Small intestine (tissue), 7 donors: ENCODE measurements at regions not wholly inside any gene's neighbourhood (a gene's known extent, or its start where the extent isn't known, plus 50 kb on each side); places are given as distances from the start of the nearest gene placed in this dataset.

Source experiments
- DNase-seq, 2 donors: peaks; one replicate each; pipeline versions ENCODE4 v3.0.0 to v3.0.0-alpha.2; 2013
- FAIRE-seq: peaks from 2 replicates; lab custom pipeline; 2012; peaks lifted over from hg19 to GRCh38; lab: Jason Lieb, UNC
- H3K27ac ChIP-seq, 3 donors: one replicate each; pipeline ENCODE4 v1.5.1; 2013; ENCODE audit warnings: low read length in 2 of 3, mild to moderate bottlenecking in 2 of 3, control low read depth in 1 of 3, inconsistent platforms in 1 of 3, low read depth in 1 of 3, moderate library complexity in 1 of 3
- H3K27me3 ChIP-seq, 3 donors: one replicate each; pipeline ENCODE4 v1.6.1; 2013; ENCODE audit warnings: low read length in 3 of 3, inconsistent platforms in 1 of 3; ENCODE audit not compliant: control insufficient read depth in 3 of 3, insufficient read depth in 3 of 3
- H3K36me3 ChIP-seq, 3 donors: one replicate each; pipeline ENCODE4 v1.6.1; 2013; ENCODE audit warnings: low read length in 3 of 3, inconsistent platforms in 1 of 3, low read depth in 1 of 3, mild to moderate bottlenecking in 1 of 3, moderate library complexity in 1 of 3; ENCODE audit not compliant: control insufficient read depth in 3 of 3, insufficient read depth in 2 of 3
- H3K4me1 ChIP-seq, 3 donors: one replicate each; pipeline ENCODE4 v1.6.1; 2013; ENCODE audit warnings: low read length in 2 of 3, inconsistent platforms in 1 of 3, low read depth in 1 of 3, mild to moderate bottlenecking in 1 of 3, moderate library complexity in 1 of 3; ENCODE audit not compliant: control insufficient read depth in 3 of 3, insufficient read depth in 2 of 3
- H3K4me3 ChIP-seq, 3 donors: one replicate each; pipeline ENCODE4 v1.5.1; 2013; ENCODE audit warnings: low read length in 3 of 3, control low read depth in 1 of 3, inconsistent platforms in 1 of 3, low read depth in 1 of 3, mild to moderate bottlenecking in 1 of 3, moderate library complexity in 1 of 3
- H3K9me3 ChIP-seq, 2 donors: one replicate each; pipeline ENCODE4 v1.6.1; 2013; ENCODE audit warnings: low read depth in 1 of 2, low read length in 1 of 2; ENCODE audit not compliant: control insufficient read depth in 2 of 2, insufficient read depth in 1 of 2
- WGBS, 3 donors: extraction: QIAGEN DNeasy Blood & Tissue Kit; methylation state at CpG; one replicate each; pipeline ENCODE4 v1.1.7; 2013; 5-methylcytosine and 5-hydroxymethylcytosine counted together
- donor health status: healthy with polysubstance abuse.
- donor health status: control.
- donor health status: control.
- donor health status: Bipolar disorder and iron deficiency.
- donor health status: healthy.

DNA sequence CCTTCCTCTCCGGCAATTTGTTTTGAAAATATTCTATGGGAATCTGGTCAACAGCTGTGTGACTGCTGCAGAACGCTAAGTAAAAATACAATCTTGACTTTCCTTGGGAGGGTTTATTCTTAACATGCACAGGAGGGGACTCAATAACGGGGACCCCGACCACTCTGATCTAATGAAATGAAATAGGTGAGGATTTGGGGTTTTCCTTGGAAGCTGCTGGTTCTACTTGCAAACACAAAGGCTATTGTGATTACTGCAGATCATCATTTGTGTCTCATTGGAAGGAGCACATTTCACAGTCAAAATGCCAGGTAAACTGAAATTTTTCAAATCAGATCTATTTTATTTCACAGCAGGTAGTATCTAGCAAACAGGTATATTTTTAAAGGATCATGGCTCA is 366.1 kb downstream of the SHANK2 start:
- H3K9me3 ChIP-seq: no peaks in the 10 kb centered on the region
- no peaks in the 10 kb centered on the region for H3K4me1 ChIP-seq
- peaks cover 0 to 34% (median 0%) of the 10 kb centered on the region in 3 donors for H3K36me3 ChIP-seq
- no peak for FAIRE-seq
- no peak overlapping the region for H3K27ac ChIP-seq
- no peaks in the 10 kb centered on the region for H3K27me3 ChIP-seq
- WGBS, 3 donors: 67 to 90% (median 87%) methylated on average over 4 of the region's 4 CpGs
- H3K4me3 ChIP-seq: no peak overlapping the region
- DNase-seq: no peak

DNA sequence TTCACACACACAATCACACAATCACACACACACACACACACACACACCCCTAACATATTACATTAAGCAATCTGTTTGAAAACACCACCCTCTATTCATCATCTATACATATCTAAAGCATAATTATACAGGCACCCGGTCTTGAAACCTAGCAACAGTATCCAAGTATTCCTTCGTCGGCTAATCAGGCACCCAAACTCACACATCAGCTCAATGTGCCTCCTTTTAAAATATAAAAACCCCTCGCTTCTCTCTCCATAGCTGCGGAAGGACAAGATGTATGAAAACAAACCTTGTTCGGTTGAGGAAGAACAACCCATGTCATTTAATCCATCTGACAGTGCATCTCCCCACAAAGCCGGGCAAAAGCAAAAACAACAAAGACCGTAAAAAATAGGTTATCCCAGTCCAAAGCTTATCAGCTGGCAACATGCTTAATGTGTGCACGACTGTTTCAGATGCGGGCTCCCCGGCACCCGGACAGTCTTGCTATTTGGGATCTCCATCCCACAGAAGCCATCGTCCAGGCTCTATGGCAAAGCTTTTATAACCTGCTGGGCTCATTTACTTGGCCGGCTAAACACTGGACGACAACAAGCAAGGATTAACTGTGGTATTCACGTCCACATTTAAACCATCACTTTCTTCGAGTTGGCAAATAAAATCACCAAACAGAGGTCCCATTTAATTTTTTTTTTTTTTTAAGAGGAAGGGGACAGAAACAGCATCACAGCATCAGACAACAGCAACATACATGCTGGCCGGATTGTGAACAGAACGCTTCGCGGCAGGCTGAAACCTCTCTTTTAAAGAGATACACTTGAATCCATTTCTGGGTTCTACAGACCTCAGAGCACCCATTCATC is 365.5 kb downstream of the SHANK2 start:
- H3K9me3 ChIP-seq: no peaks in the 10 kb centered on the region
- 80 to 85% (median 83%) methylated on average over 21 of the region's 21 CpGs for WGBS, 3 donors
- no peak overlapping the region for H3K4me3 ChIP-seq
- H3K27me3 ChIP-seq: no peaks in the 10 kb centered on the region
- peaks cover 0 to 30% (median 0%) of the 10 kb centered on the region in 3 donors for H3K36me3 ChIP-seq
- no peak overlapping the region for H3K27ac ChIP-seq
- DNase-seq: no peak
- FAIRE-seq: no peak
- no peaks in the 10 kb centered on the region for H3K4me1 ChIP-seq

DNA sequence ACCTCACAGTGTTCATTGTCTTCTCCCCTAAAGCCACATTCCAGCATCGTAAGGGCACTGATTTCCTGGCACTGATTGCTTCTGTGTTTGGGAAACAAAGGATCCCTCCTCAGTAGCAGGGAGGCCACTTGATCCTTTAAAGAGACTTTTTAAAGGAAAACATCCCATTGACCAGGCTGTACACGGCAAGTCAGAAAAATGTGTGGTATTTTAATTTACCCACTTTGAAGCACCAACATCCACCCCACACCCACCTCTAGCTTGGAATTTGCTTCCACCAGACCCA is 364.9 kb downstream of the SHANK2 start:
- H3K4me1 ChIP-seq: no peaks in the 10 kb centered on the region
- WGBS, 3 donors: 58 to 87% (median 63%) methylated on average over 2 of the region's 2 CpGs
- H3K27me3 ChIP-seq: no peaks in the 10 kb centered on the region
- DNase-seq (no peak), FAIRE-seq (no peak)
- H3K36me3 ChIP-seq: peaks cover 0 to 32% (median 0%) of the 10 kb centered on the region in 3 donors
- no peak overlapping the region for H3K4me3 ChIP-seq
- H3K27ac ChIP-seq: no peak overlapping the region
- no peaks in the 10 kb centered on the region for H3K9me3 ChIP-seq

DNA sequence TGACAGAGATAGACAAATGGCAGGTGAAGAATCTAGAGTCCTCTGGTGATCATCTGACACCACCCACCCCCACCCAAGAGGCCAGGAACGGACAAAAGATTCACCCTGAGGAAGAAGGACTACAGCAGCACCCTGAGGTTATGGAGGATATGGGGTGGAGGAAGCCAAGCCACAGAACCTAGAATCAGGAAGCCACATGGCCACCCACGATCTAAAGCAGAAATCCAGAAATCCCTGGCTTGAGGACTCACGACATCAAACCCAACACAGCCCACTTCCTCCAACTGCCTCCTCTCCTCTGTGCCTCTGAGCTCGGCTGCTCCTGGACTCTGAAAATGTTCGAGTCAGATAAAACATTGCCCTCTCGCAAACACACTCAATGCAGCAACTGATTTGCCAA is 364.3 kb downstream of the SHANK2 start:
- WGBS, 3 donors: 72 to 87% (median 77%) methylated on average over 6 of the region's 6 CpGs
- FAIRE-seq (no peak), DNase-seq (no peak)
- Histone ChIP-seq H3K4me1 (no peaks in the 10 kb centered on the region), H3K27ac (no peak overlapping the region), H3K27me3 (no peaks in the 10 kb centered on the region), H3K4me3 (no peak overlapping the region), H3K9me3 (no peaks in the 10 kb centered on the region), H3K36me3 (peaks cover 0 to 37% (median 0%) of the 10 kb centered on the region in 3 donors)

DNA sequence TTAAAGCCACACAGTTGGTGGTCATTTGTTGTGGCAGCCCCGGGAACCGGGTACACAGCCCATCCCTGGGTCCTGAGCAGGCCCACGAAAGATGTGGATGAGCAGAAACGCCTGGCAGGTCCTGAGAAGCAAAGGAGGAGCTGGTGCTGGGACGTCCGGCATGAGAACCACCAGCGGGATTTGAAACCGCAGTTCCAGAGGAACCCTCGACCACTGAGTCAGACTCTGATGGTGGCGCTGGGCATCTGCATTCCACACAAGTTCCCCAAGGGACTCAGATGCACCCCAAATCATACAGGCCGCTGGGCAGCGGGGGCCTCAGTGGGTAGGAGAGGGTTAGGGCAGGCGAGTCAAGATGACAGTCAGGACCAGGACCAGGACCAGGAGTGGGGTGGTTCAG is 363.0 kb downstream of the SHANK2 start:
- H3K4me1 ChIP-seq: no peaks in the 10 kb centered on the region
- 83 to 91% (median 88%) methylated on average over 13 of the region's 13 CpGs for WGBS, 3 donors
- no peak for FAIRE-seq

DNA sequence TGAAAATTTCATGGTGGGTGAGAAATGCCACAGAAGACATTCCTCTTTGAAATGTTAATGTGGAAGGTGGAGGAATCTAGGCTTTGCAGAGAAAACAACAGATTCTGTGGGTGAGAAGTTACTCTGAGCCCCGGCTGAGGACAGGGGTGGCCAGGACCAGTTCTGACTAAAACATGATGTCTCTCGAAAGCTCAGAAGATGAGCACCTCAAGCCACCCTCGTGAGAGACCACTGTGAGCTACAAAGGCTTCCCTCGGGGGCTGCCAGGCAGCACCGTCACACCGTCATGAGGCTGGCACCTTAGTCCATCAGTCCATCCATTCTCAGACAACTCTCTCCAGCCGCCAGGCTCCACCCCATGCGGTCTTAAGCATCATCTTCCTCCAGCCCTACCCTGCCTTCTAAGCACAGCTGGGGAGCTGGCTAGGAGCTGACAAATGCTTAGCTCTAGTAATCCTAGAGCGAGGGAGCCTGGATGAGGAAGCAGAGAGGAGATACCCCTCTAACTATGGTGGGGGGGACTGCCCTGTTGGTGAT is 360.5 kb downstream of the SHANK2 start:
- Histone ChIP-seq H3K9me3 (no peaks in the 10 kb centered on the region), H3K36me3 (peaks cover 0 to 42% (median 0%) of the 10 kb centered on the region in 3 donors), H3K4me1 (no peaks in the 10 kb centered on the region), H3K27me3 (no peaks in the 10 kb centered on the region), H3K27ac (no peak overlapping the region), H3K4me3 (no peak overlapping the region)
- 73 to 86% (median 86%) methylated on average over 9 of the region's 9 CpGs for WGBS, 3 donors
- no peak for DNase-seq
- no peak for FAIRE-seq

More for the DNA sequence above, 363.0 kb downstream of the SHANK2 start:
- H3K27ac ChIP-seq: no peak overlapping the region
- no peaks in the 10 kb centered on the region for H3K9me3 ChIP-seq
- no peak for DNase-seq
- no peaks in the 10 kb centered on the region for H3K27me3 ChIP-seq
- peaks cover 0 to 38% (median 0%) of the 10 kb centered on the region in 3 donors for H3K36me3 ChIP-seq
- no peak overlapping the region for H3K4me3 ChIP-seq

DNA sequence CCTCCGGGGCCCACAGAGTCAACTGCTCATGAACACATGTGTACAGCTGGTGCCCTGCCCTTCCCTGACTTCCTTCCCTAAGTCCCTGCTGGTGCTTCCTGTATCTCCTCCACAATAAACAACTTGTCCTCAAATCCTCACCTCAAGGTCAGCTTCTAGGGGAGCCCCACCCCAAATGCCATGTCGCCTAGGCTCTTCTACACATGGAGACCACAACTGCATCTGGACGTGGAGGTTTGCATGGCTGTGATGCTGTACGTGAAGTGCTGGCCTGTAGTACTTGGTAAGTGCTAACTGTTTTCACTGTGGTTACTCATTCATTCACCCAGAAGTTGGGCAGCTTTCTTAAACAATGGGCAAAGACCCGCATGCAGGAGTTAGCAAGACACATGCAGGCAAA is 359.5 kb downstream of the SHANK2 start:
- WGBS, 3 donors: 65 to 89% (median 71%) methylated on average over 5 of the region's 5 CpGs
- Histone ChIP-seq H3K36me3 (peaks cover 0 to 42% (median 0%) of the 10 kb centered on the region in 3 donors), H3K27ac (no peak overlapping the region), H3K4me3 (no peak overlapping the region), H3K9me3 (peaks cover 0 to 3% of the 10 kb centered on the region in 2 donors), H3K4me1 (no peaks in the 10 kb centered on the region), H3K27me3 (no peaks in the 10 kb centered on the region)
- FAIRE-seq: no peak
- DNase-seq: no peak

DNA sequence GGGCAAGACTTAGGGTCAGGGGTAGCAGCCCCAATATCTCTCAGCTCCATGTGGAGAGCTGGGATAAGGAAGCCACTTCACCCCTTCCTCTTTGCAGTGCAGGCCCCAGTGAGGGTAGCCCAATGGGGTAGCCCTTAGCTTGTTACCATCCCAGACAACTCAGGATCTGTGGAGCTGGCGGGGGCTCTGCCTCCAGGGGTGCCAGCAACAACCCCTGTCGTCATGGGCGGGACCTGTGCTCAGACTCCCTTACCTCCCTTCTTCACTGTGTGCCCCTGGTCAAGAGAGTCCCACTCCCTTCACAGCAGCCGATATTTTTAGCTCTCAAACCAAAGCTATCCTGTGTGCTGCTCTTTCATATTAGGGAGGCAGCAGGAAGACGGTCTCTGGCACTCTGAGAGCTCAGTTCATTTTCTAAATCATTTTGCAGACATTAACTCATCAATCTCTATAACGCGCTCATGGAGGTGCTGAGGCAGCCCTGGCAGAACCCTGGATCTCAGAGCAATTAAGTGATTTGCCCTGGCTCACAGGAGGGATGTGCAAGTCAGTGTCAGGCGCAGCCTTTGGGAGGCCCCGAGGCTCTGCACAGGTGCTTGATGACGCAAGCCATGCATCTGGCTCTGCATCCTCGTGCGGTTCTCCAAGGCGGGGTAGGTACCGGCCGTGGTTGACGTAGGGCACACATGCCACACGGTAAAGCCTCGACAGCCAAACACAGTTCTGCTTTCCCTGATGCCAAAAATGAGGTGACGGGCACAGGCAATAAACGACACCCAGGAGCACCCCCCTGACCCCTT is 357.6 kb downstream of the SHANK2 start:
- peaks cover 0 to 30% (median 0%) of the 10 kb centered on the region in 3 donors for H3K36me3 ChIP-seq
- DNase-seq (no peak), FAIRE-seq (no peak)
- WGBS, 3 donors: 89% methylated on average over 20 of the region's 20 CpGs
- no peaks in the 10 kb centered on the region for H3K4me1 ChIP-seq
- H3K9me3 ChIP-seq: peaks cover 0 to 12% of the 10 kb centered on the region in 2 donors
- no peak overlapping the region for H3K27ac ChIP-seq
- H3K27me3 ChIP-seq: no peaks in the 10 kb centered on the region
- H3K4me3 ChIP-seq: no peak overlapping the region
